HEK293 (cell line): ENCODE measurements at regions not wholly inside any gene's neighbourhood (a gene's known extent, or its start where the extent isn't known, plus 50 kb on each side); places are given as distances from the start of the nearest gene placed in this dataset.

Experiments
- ATF2 ChIP-seq: fragments of 450-650 bp; formaldehyde crosslinking; IDR thresholded peaks from 2 replicates; pipeline ENCODE4 v1.5.1; 2016; ENCODE audit warnings: missing biosample characterization, missing genetic modification characterization, low read depth
- CTCF ChIP-seq: fragments of 450-650 bp; formaldehyde crosslinking; IDR thresholded peaks from 2 replicates; pipeline ENCODE4 v1.5.1; 2016; ENCODE audit warnings: missing biosample characterization, missing genetic modification characterization
- PRDM4 ChIP-seq: fragments of 450-650 bp; formaldehyde crosslinking; IDR thresholded peaks from 2 replicates; pipeline ENCODE4 v1.5.1; 2017; ENCODE audit warnings: missing biosample characterization, missing genetic modification characterization
- REST ChIP-seq: fragments of 450-650 bp; formaldehyde crosslinking; IDR thresholded peaks from 2 replicates; pipeline ENCODE4 v1.5.1; 2016; ENCODE audit warnings: missing biosample characterization, missing genetic modification characterization
- ZBTB17 ChIP-seq: fragments of 450-650 bp; formaldehyde crosslinking; IDR thresholded peaks from 2 replicates; pipeline ENCODE4 v1.5.1; 2016; ENCODE audit warnings: missing biosample characterization, missing genetic modification characterization
- ZBTB49 ChIP-seq: fragments of 450-650 bp; formaldehyde crosslinking; IDR thresholded peaks from 2 replicates; pipeline ENCODE4 v1.5.1; 2016; ENCODE audit warnings: missing biosample characterization, missing genetic modification characterization, low read depth
- ZNF169 ChIP-seq: fragments of 450-650 bp; formaldehyde crosslinking; IDR thresholded peaks from 2 replicates; pipeline ENCODE4 v1.5.1; 2016; ENCODE audit warnings: missing biosample characterization, missing genetic modification characterization
- ZNF184 ChIP-seq: fragments of 450-650 bp; IDR thresholded peaks from 2 replicates; pipeline ENCODE4 v1.5.1; 2018; ENCODE audit warnings: missing biosample characterization, mild to moderate bottlenecking, missing genetic modification characterization
- ZNF214 ChIP-seq: fragments of 450-650 bp; formaldehyde crosslinking; IDR thresholded peaks from 2 replicates; pipeline ENCODE4 v1.5.1; 2017; ENCODE audit warnings: missing biosample characterization, mild to moderate bottlenecking, missing genetic modification characterization, borderline replicate concordance
- ZNF366 ChIP-seq: fragments of 450-650 bp; formaldehyde crosslinking; conservative IDR thresholded peaks from 2 replicates; pipeline ENCODE4 v1.5.1; 2016; ENCODE audit warnings: missing biosample characterization, missing genetic modification characterization
- ZNF513 ChIP-seq: fragments of 450-650 bp; IDR thresholded peaks from 2 replicates; pipeline ENCODE4 v1.5.1; 2018; ENCODE audit warnings: missing biosample characterization, missing genetic modification characterization
- ZNF639 ChIP-seq: fragments of 450-650 bp; formaldehyde crosslinking; IDR thresholded peaks from 2 replicates; pipeline ENCODE4 v1.5.1; 2016; ENCODE audit warnings: missing biosample characterization, missing genetic modification characterization
- ZNF660 ChIP-seq: fragments of 450-650 bp; IDR thresholded peaks from 2 replicates; pipeline ENCODE4 v1.5.1; 2018; ENCODE audit warnings: missing biosample characterization, mild to moderate bottlenecking, missing genetic modification characterization
- ZNF670 ChIP-seq: fragments of 450-650 bp; formaldehyde crosslinking; IDR thresholded peaks from 2 replicates; pipeline ENCODE4 v1.5.1; 2016; ENCODE audit warnings: missing biosample characterization, missing genetic modification characterization, low read depth

- TF ChIP-seq PRDM4 (tag by site-specific recombination) (no peak), ZNF513 (tag by site-specific recombination) (no peak), ZNF639 (tag by site-specific recombination) (no peak), CTCF (no peak), ZNF184 (no peak), ZBTB17 (tag by site-specific recombination) (no peak), ZBTB49 (tag by site-specific recombination) (no peak), ZNF366 (tag by site-specific recombination) (no peak), ATF2 (tag by site-specific recombination) (no peak), ZNF214 (tag by site-specific recombination) (no peak), ZNF670 (no peak), ZNF660 (tag by site-specific recombination) (no peak), ZNF169 (tag by site-specific recombination) (no peak), REST (tag by site-specific recombination) (no peak)
Measured at GRCh38 chr1:22233222-22233621, 90.3 kb upstream of the WNT4 start.
